GM18499 (cell line): ENCODE measurements at regions not wholly inside any gene's neighbourhood (a gene's known extent, or its start where the extent isn't known, plus 50 kb on each side); places are given as distances from the start of the nearest gene placed in this dataset.
"Not testable (repeated sequence)": the region's sequence is repeated elsewhere in the genome, so short reads cannot be mapped to it uniquely, and the experiment has no call there.

Experiments
- ATAC-seq: cut with Tn5 transposase; IDR thresholded peaks from one replicate; pipeline ENCODE4 v1.9.1; 2021; ENCODE audit warnings: moderate number of reproducible peaks; ENCODE audit not compliant: insufficient read depth, unreplicated experiment

GRCh38 chr21:23886828-23887724 is 1720.2 kb downstream of the MRPL39 start:
- ATAC-seq, result no peak

GRCh38 chr21:23881783-23882182 is 1725.5 kb downstream of the MRPL39 start:
- ATAC-seq, result no peak

- no peak for ATAC-seq
Observed at GRCh38 chr21:23876925-23877558, 1730.2 kb downstream of the MRPL39 start.

- ATAC-seq, result no peak
Observed at GRCh38 chr21:23874271-23874670, 1733.0 kb downstream of the MRPL39 start.

- ATAC-seq, result no peak
Observed at GRCh38 chr21:23861911-23862504, 1745.3 kb downstream of the MRPL39 start.

- no peak for ATAC-seq
Observed at GRCh38 chr21:23858878-23859277, 1748.4 kb downstream of the MRPL39 start.

GRCh38 chr21:23853796-23854379 is 1753.4 kb downstream of the MRPL39 start:
- no peak for ATAC-seq

GRCh38 chr21:23837564-23837963 is 1769.7 kb downstream of the MRPL39 start:
- no peak for ATAC-seq

- no peak for ATAC-seq
Observed at GRCh38 chr21:23822760-23823159, 1784.5 kb downstream of the MRPL39 start.

GRCh38 chr21:23817337-23817736 is 1789.9 kb downstream of the MRPL39 start:
- no peak for ATAC-seq

- no peak for ATAC-seq
Observed at GRCh38 chr21:23812485-23812884, 1794.8 kb downstream of the MRPL39 start.

- no peak for ATAC-seq
Observed at GRCh38 chr21:23811805-23812204, 1795.5 kb downstream of the MRPL39 start.

- no peak for ATAC-seq
Observed at GRCh38 chr21:23809573-23809972, 1797.7 kb downstream of the MRPL39 start.

- not testable (repeated sequence) for ATAC-seq
Observed at GRCh38 chr21:23806966-23807548, 1800.2 kb downstream of the MRPL39 start.

- ATAC-seq, result no peak
Observed at GRCh38 chr21:23804866-23805265, 1802.4 kb downstream of the MRPL39 start.

- no peak for ATAC-seq
Observed at GRCh38 chr21:23801292-23801691, 1806.0 kb downstream of the MRPL39 start.

GRCh38 chr21:23799376-23799775 is 1807.9 kb downstream of the MRPL39 start:
- no peak for ATAC-seq

GRCh38 chr21:23792300-23792699 is 1815.0 kb downstream of the MRPL39 start:
- no peak for ATAC-seq

GRCh38 chr21:23789864-23790263 is 1817.4 kb downstream of the MRPL39 start:
- no peak for ATAC-seq

GRCh38 chr21:23780326-23780725 is 1827.0 kb downstream of the MRPL39 start:
- ATAC-seq, result no peak

GRCh38 chr21:23743821-23744220 is 1863.5 kb downstream of the MRPL39 start:
- ATAC-seq, result no peak
